ENCODE measurements at regions not wholly inside any gene's neighbourhood (a gene's known extent, or its start where the extent isn't known, plus 50 kb on each side); places are given as distances from the start of the nearest gene placed in this dataset.
"Not testable (repeated sequence)": the region's sequence is repeated elsewhere in the genome, so short reads cannot be mapped to it uniquely, and the experiment has no call there.

DNA sequence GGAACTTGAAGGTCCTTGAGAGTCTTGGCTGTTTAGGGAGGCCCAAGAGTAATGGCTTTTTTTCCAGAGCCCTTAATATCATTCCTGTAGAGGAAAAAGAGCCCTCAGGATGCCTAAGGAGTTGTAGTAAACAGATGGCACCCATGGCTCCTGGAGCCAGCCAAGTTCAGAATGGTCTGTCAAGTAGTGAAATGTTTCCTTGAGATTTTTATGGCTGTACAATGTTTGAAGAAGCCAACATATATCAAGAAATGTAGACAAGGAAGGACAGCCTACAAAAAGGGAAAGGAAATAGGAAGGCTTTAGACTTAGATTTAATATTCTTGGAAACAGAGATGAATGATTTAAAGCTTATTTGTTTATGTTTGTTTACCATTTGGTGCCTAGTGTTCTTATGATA lies 334.8 kb downstream of the SATB1 start:
- H3K27ac ChIP-seq (ENCODE audit: low read depth, low read length) = no peak overlapping the region
- no peak for DNase-seq
- Mint-ChIP-seq H3K4me3 (no peak overlapping the region), H3K9me3 (peaks cover 0 to 2% (median 0%) of the 10 kb centered on the region in 8 donors), H3K27ac (no peak overlapping the region), H3K4me1 (peaks cover 0 to 4% (median under 1%) of the 10 kb centered on the region in 4 donors), H3K27me3 (peaks cover 8 to 11% of the 10 kb centered on the region in 2 donors), H3K36me3 (no peaks in the 10 kb centered on the region)
- no peaks in the 10 kb centered on the region for H3K27me3 ChIP-seq (ENCODE audit: insufficient read depth, low read length)
- no peaks in the 10 kb centered on the region for H3K36me3 ChIP-seq (ENCODE audit: insufficient read depth, low read length)
- no peak overlapping the region for H3K4me3 ChIP-seq (ENCODE audit: low read length in 2 of 2)
- intact Hi-C loops (cut with micrococcal nuclease) = no loop called here
- no peaks in the 10 kb centered on the region for H3K9me3 ChIP-seq (ENCODE audit: control insufficient read depth in 1 of 2, low read length in 2 of 2)
- CTCF ChIA-PET (ENCODE audit: partially characterized antibody) = no interaction called here
- H3K4me1 ChIP-seq (ENCODE audit: insufficient read depth, low read length) = no peaks in the 10 kb centered on the region
- POLR2A ChIA-PET (ENCODE audit: partially characterized antibody) = no interaction called here

DNA sequence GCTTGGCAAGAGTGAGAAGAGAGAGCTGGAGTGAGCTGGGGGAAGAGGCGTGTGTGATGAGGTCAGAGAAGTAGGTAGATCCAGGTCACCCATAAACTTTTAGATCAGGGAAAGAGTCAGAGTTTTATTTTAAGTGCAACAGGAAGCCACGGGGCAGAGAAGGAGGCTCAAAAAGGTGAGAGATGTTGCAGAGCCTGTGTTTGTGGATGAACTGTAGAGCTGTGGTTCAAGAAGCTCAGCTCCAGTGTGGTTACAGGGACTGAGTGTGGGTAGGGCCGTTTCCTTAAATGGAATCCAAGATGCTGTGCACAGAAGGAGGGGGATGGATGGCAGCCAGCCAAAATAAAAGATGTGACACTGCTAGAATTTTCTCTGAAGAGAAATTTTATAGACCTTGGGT lies 337.2 kb downstream of the SATB1 start:
- intact Hi-C loops (cut with micrococcal nuclease) = no loop called here
- H3K27ac Mint-ChIP-seq = no peak overlapping the region
- H3K9me3 Mint-ChIP-seq = peaks cover 0 to 4% (median 0%) of the 10 kb centered on the region in 8 donors
- H3K36me3 Mint-ChIP-seq = no peaks in the 10 kb centered on the region
- H3K4me1 Mint-ChIP-seq = peaks cover 0 to 6% (median 3%) of the 10 kb centered on the region in 4 donors
- peaks cover 10 to 12% of the 10 kb centered on the region in 2 donors for H3K27me3 Mint-ChIP-seq
- H3K27ac ChIP-seq (ENCODE audit: low read depth, low read length) = no peak overlapping the region
- no peak overlapping the region for H3K4me3 ChIP-seq (ENCODE audit: low read length in 2 of 2)
- H3K27me3 ChIP-seq (ENCODE audit: insufficient read depth, low read length) = no peaks in the 10 kb centered on the region
- no peak for DNase-seq
- H3K4me1 ChIP-seq (ENCODE audit: insufficient read depth, low read length) = no peaks in the 10 kb centered on the region
- H3K36me3 ChIP-seq (ENCODE audit: insufficient read depth, low read length) = no peaks in the 10 kb centered on the region
- ChIA-PET CTCF (ENCODE audit: partially characterized antibody) (no interaction called here), POLR2A (ENCODE audit: partially characterized antibody) (no interaction called here)
- no peak overlapping the region for H3K4me3 Mint-ChIP-seq
- no peaks in the 10 kb centered on the region for H3K9me3 ChIP-seq (ENCODE audit: control insufficient read depth in 1 of 2, low read length in 2 of 2)

DNA sequence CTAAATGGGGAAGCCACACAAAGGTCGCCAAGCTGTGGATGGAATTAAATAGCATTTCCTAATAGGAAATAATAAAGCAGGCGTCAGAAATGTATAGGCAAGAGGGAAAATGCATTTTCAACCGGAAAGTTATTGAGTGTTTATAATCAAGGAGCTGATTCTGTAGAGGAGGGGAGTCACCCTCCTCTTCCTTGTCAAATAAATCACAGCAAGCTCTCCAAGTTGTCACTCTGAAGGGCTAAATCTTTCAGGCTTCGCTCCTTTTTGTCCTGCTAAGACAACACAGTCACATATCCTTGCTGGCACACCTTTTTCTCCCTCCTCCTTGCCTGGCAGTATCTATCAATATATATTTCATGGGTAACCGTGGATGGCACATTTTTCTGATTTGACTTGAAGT lies 338.4 kb downstream of the SATB1 start:
- H3K9me3 Mint-ChIP-seq = peaks cover 0 to 2% (median 0%) of the 10 kb centered on the region in 8 donors
- CTCF ChIA-PET (ENCODE audit: partially characterized antibody) = no interaction called here
- no peak for DNase-seq
- no peaks in the 10 kb centered on the region for H3K27me3 ChIP-seq (ENCODE audit: insufficient read depth, low read length)
- peaks cover 9 to 14% of the 10 kb centered on the region in 2 donors for H3K27me3 Mint-ChIP-seq
- H3K4me1 Mint-ChIP-seq = peaks cover 0 to 6% (median 3%) of the 10 kb centered on the region in 4 donors
- H3K27ac ChIP-seq (ENCODE audit: low read depth, low read length) = no peak overlapping the region
- no peak overlapping the region for H3K4me3 ChIP-seq (ENCODE audit: low read length in 2 of 2)
- no peaks in the 10 kb centered on the region for H3K36me3 Mint-ChIP-seq
- no peaks in the 10 kb centered on the region for H3K9me3 ChIP-seq (ENCODE audit: control insufficient read depth in 1 of 2, low read length in 2 of 2)
- POLR2A ChIA-PET (ENCODE audit: partially characterized antibody) = no interaction called here
- no peaks in the 10 kb centered on the region for H3K4me1 ChIP-seq (ENCODE audit: insufficient read depth, low read length)
- H3K27ac Mint-ChIP-seq = no peak overlapping the region
- intact Hi-C loops (cut with micrococcal nuclease) = no loop called here
- H3K4me3 Mint-ChIP-seq = no peak overlapping the region
- H3K36me3 ChIP-seq (ENCODE audit: insufficient read depth, low read length) = no peaks in the 10 kb centered on the region

DNA sequence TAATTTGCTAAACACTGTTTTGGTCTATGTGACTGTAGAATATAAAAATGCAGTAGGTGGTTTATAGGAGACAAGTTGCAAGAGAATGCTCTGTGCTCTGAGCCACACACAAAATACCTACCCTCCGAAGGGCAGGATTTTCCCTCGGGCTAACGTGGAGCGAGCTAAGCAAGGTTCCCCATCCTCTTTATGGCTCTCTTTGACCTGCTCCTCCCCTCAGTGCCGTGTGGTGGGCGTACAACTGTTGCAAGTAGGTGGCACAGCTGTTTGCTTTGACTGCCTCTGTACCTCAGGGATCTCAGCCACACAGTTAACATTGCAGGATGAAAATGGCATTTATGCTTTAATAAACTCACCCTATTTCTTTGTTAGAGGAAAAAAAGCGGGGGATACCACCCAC lies 339.1 kb downstream of the SATB1 start:
- no peak overlapping the region for H3K4me3 Mint-ChIP-seq
- no peak for DNase-seq
- ChIA-PET CTCF (ENCODE audit: partially characterized antibody) (no interaction called here), POLR2A (ENCODE audit: partially characterized antibody) (no interaction called here)
- Histone ChIP-seq H3K27me3 (ENCODE audit: insufficient read depth, low read length) (no peaks in the 10 kb centered on the region), H3K27ac (ENCODE audit: low read depth, low read length) (no peak overlapping the region), H3K9me3 (ENCODE audit: control insufficient read depth in 1 of 2, low read length in 2 of 2) (no peaks in the 10 kb centered on the region), H3K36me3 (ENCODE audit: insufficient read depth, low read length) (no peaks in the 10 kb centered on the region), H3K4me1 (ENCODE audit: insufficient read depth, low read length) (no peaks in the 10 kb centered on the region), H3K4me3 (ENCODE audit: low read length in 2 of 2) (no peak overlapping the region)
- H3K27ac Mint-ChIP-seq = no peak overlapping the region
- H3K9me3 Mint-ChIP-seq = peaks cover 0 to 2% (median 0%) of the 10 kb centered on the region in 8 donors
- peaks cover 10 to 14% of the 10 kb centered on the region in 2 donors for H3K27me3 Mint-ChIP-seq
- no peaks in the 10 kb centered on the region for H3K36me3 Mint-ChIP-seq
- intact Hi-C loops (cut with micrococcal nuclease) = no loop called here
- peaks cover 0 to 6% (median 3%) of the 10 kb centered on the region in 4 donors for H3K4me1 Mint-ChIP-seq

DNA sequence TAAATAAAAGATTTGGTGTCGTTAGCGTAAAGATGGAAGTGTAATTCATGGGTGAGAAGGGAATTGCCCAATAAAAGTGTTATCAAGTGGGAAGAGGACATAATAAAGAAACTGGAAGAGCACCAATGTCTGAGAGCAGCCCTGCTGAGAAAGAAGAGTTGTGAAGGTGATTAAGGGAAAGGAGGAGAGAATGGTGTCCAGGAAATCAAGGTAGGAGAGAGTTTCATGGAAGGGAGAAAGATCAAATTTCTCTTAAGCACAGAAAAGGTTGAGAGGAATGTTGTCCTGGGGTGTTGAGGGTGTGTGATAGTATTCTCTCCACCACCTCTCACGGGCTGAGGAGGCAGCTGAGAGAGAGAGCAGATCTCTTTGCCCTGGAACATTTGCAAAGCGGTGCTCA lies 339.7 kb downstream of the SATB1 start:
- Mint-ChIP-seq H3K4me3 (no peak overlapping the region), H3K27ac (peak overlapping the region in 1 of 7 donors; percentile 5), H3K27me3 (peaks cover 10 to 15% of the 10 kb centered on the region in 2 donors), H3K4me1 (peaks cover 0 to 6% (median 3%) of the 10 kb centered on the region in 4 donors), H3K36me3 (no peaks in the 10 kb centered on the region), H3K9me3 (peaks cover 0 to 2% (median 0%) of the 10 kb centered on the region in 8 donors)
- Histone ChIP-seq H3K4me3 (ENCODE audit: low read length in 2 of 2) (no peak overlapping the region), H3K4me1 (ENCODE audit: insufficient read depth, low read length) (no peaks in the 10 kb centered on the region), H3K27ac (ENCODE audit: low read depth, low read length) (no peak overlapping the region), H3K27me3 (ENCODE audit: insufficient read depth, low read length) (no peaks in the 10 kb centered on the region), H3K36me3 (ENCODE audit: insufficient read depth, low read length) (no peaks in the 10 kb centered on the region), H3K9me3 (ENCODE audit: control insufficient read depth in 1 of 2, low read length in 2 of 2) (no peaks in the 10 kb centered on the region)
- POLR2A ChIA-PET (ENCODE audit: partially characterized antibody) = no interaction called here
- intact Hi-C loops (cut with micrococcal nuclease) = no loop called here
- no peak for DNase-seq
- CTCF ChIA-PET (ENCODE audit: partially characterized antibody) = no interaction called here

DNA sequence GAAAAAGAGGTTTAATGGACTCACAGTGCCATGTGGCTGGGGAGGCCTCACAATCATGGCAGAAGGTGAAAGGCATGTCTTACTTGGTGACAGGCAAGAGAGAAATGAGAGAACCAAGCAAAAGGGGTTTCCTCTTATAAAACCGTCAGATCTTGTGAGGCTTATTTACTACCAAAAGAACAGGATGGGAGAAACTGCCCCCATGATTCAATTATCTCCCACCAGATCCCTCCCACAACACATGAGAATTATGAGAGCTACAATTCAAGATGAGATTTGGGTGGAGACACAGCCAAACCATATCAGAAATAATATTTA lies 340.8 kb upstream of the TBC1D5 start:
- H3K27ac Mint-ChIP-seq; H3K4me3 Mint-ChIP-seq; H3K27ac ChIP-seq (ENCODE audit: low read depth, low read length); intact Hi-C loops (cut with micrococcal nuclease); H3K36me3 Mint-ChIP-seq; POLR2A ChIA-PET (ENCODE audit: partially characterized antibody); H3K4me1 ChIP-seq (ENCODE audit: insufficient read depth, low read length); H3K9me3 ChIP-seq (ENCODE audit: control insufficient read depth in 1 of 2, low read length in 2 of 2); CTCF ChIA-PET (ENCODE audit: partially characterized antibody); H3K9me3 Mint-ChIP-seq; H3K4me1 Mint-ChIP-seq; H3K27me3 ChIP-seq (ENCODE audit: insufficient read depth, low read length); H3K4me3 ChIP-seq (ENCODE audit: low read length in 2 of 2); H3K36me3 ChIP-seq (ENCODE audit: insufficient read depth, low read length); DNase-seq: not testable (repeated sequence)
- H3K27me3 Mint-ChIP-seq = peaks cover 16 to 30% of the 10 kb centered on the region in 2 donors

DNA sequence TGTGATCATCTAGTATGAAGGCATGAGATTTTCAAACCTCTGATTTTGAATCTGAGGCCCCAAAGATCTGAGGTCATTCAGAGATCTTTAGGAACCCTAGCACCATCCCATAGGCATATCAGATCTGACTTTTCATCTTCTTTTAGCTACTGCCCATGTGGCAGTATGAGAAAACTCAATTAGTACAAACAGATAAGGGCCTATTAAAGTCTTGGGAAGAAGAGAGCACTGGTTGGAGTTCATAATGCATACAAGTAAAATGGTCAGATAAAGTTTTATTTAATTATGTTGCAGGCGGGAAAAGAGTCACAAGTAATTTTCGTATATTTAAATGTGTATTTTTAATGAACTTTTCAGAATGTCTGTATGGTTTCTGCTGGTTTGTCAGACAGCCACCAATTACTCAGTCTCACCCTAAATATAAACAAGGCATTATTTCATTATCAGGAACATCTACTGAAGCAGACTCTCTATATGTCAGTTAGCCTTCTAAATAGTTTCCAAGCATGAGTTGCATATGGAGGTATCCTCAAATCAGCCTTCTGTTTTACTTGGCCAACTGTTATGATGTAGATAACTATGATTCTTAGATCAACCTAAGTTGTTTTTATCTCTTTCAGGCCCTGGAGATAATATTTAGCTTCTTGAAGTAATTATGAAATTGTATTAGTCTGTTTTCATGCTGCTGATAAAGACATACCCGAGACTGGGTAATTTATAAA lies 340.3 kb upstream of the TBC1D5 start:
- H3K4me3 ChIP-seq (ENCODE audit: low read length in 2 of 2) = no peak overlapping the region
- no peak overlapping the region for H3K27ac ChIP-seq (ENCODE audit: low read depth, low read length)
- Mint-ChIP-seq H3K27ac (no peak overlapping the region), H3K4me1 (peaks cover 0 to 4% (median 3%) of the 10 kb centered on the region in 4 donors), H3K27me3 (peaks cover 16 to 28% of the 10 kb centered on the region in 2 donors), H3K9me3 (peaks cover 0 to 2% (median 0%) of the 10 kb centered on the region in 8 donors), H3K4me3 (no peak overlapping the region), H3K36me3 (no peaks in the 10 kb centered on the region)
- DNase-seq = no peak
- intact Hi-C loops (cut with micrococcal nuclease) = no loop called here
- no peaks in the 10 kb centered on the region for H3K27me3 ChIP-seq (ENCODE audit: insufficient read depth, low read length)
- no peaks in the 10 kb centered on the region for H3K4me1 ChIP-seq (ENCODE audit: insufficient read depth, low read length)
- no peaks in the 10 kb centered on the region for H3K9me3 ChIP-seq (ENCODE audit: control insufficient read depth in 1 of 2, low read length in 2 of 2)
- CTCF ChIA-PET (ENCODE audit: partially characterized antibody) = no interaction called here
- no peaks in the 10 kb centered on the region for H3K36me3 ChIP-seq (ENCODE audit: insufficient read depth, low read length)
- POLR2A ChIA-PET (ENCODE audit: partially characterized antibody) = no interaction called here

All from CD4-positive, alpha-beta memory T cell (primary cell).